Thyroid gland (tissue), 4 donors: ENCODE measurements at regions not wholly inside any gene's neighbourhood (a gene's known extent, or its start where the extent isn't known, plus 50 kb on each side); places are given as distances from the start of the nearest gene placed in this dataset.

ENCODE experiments used
- POLR2A ChIP-seq, 2 donors: fragments of 450-650 bp; IDR thresholded peaks; one replicate each; pipeline ENCODE4 v1.6.1; 2017; ENCODE audit warnings: antibody characterized with exemption in 2 of 2, mild to moderate bottlenecking in 2 of 2, moderate library complexity in 1 of 2
- TF ChIP-seq, protein P1 (sequence below), 6 experiments: fragments of 200-600 bp in 3 of 6; fragments of 450-650 bp in 3 of 6; sonication (generic) in 3 of 6; IDR thresholded peaks; one replicate each; pipeline ENCODE4 v1.5.1; 2016 to 2019; ENCODE audit warnings: antibody characterized with exemption in 6 of 6, mild to moderate bottlenecking in 2 of 6, inconsistent platforms in 1 of 6, moderate library complexity in 1 of 6

DNA sequence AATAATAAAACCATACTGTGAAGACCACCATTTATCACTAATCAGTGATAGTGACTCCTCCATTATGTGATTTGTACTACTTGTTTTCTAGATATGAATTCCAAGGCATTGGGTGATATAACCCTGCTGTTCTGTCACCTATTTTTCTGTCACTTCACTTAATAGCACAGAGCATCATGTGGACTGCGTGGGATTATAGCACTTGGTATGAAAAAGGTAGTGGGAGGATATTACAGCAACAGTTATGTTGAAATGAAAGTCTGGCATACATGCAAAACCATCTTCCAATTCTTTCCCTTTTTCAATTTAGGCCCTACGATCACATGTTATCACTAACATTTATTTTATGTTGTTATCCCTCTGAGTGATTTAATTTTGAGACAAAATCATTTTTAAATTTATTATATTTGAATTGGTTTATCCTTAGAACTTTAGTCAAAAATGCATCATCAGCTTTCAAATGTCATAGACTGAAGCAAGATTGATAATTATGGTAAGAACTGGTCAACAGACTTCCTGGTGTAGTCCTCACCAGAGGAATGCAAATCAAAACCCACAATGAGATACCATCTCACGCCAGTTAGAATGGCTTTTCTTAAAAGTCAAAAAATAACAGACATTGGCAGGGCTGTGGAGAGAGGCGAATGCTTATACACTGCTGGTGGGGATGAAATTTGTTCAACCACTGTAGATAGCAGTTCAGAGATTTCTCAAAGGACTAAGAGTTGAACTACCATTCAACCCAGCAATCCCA is 242.6 kb downstream of the IKZF2 start:
- TF ChIP-seq, protein P1, sequence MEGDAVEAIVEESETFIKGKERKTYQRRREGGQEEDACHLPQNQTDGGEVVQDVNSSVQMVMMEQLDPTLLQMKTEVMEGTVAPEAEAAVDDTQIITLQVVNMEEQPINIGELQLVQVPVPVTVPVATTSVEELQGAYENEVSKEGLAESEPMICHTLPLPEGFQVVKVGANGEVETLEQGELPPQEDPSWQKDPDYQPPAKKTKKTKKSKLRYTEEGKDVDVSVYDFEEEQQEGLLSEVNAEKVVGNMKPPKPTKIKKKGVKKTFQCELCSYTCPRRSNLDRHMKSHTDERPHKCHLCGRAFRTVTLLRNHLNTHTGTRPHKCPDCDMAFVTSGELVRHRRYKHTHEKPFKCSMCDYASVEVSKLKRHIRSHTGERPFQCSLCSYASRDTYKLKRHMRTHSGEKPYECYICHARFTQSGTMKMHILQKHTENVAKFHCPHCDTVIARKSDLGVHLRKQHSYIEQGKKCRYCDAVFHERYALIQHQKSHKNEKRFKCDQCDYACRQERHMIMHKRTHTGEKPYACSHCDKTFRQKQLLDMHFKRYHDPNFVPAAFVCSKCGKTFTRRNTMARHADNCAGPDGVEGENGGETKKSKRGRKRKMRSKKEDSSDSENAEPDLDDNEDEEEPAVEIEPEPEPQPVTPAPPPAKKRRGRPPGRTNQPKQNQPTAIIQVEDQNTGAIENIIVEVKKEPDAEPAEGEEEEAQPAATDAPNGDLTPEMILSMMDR (IDR thresholded peaks at IDR 0.05): no peak
- TF ChIP-seq POLR2A (IDR thresholded peaks at IDR 0.05): no peak
